Transverse colon (tissue), 4 donors: ENCODE measurements at regions not wholly inside any gene's neighbourhood (a gene's known extent, or its start where the extent isn't known, plus 50 kb on each side); places are given as distances from the start of the nearest gene placed in this dataset.

ENCODE experiments used
- POLR2A ChIP-seq: fragments of 450-650 bp; IDR thresholded peaks from one replicate; pipeline ENCODE4 v1.6.1; 2016; ENCODE audit warnings: antibody characterized with exemption, mild to moderate bottlenecking, moderate library complexity
- POLR2AphosphoS5 ChIP-seq, 3 donors: sonication (generic); formaldehyde crosslinking; IDR thresholded peaks; one replicate each; pipeline ENCODE4 v1.6.1; 2016; ENCODE audit warnings: antibody characterized with exemption in 3 of 3
- TF ChIP-seq, protein P1 (sequence below), 5 experiments: fragments of 200-600 bp in 3 of 5; fragments of 450-650 bp in 2 of 5; sonication (generic) in 3 of 5; IDR thresholded peaks; 1 replicate in 2 of 5; 2 replicates in 3 of 5; pipeline ENCODE4 v1.5.1; 2016 to 2017; ENCODE audit warnings: antibody characterized with exemption in 5 of 5, inconsistent platforms in 3 of 5, mild to moderate bottlenecking in 2 of 5, moderate library complexity in 1 of 5

DNA sequence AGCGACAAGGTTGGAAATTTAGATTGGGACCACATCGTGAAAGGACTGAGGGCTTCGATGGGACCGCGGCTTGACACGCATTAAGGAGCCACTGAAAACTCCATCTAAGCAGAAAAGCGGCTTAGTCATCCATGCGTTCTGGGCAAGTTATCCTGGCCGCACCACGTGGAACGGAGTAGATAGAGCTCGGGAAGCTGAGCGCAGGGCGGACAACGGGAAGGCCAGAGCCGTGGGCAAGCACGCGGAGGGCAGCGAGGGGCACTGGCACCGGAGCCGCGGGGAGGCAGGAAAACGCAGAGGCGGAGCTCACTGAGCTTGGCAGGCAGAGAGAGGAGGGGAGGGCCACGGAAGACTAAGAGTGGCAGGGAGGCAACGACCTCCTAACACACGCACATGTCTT, 61.3 kb upstream of the VGLL4 start:
- TF ChIP-seq POLR2A (no peak), POLR2AphosphoS5 (IDR thresholded peaks at IDR 0.05) (no peak)
- TF ChIP-seq, protein P1, sequence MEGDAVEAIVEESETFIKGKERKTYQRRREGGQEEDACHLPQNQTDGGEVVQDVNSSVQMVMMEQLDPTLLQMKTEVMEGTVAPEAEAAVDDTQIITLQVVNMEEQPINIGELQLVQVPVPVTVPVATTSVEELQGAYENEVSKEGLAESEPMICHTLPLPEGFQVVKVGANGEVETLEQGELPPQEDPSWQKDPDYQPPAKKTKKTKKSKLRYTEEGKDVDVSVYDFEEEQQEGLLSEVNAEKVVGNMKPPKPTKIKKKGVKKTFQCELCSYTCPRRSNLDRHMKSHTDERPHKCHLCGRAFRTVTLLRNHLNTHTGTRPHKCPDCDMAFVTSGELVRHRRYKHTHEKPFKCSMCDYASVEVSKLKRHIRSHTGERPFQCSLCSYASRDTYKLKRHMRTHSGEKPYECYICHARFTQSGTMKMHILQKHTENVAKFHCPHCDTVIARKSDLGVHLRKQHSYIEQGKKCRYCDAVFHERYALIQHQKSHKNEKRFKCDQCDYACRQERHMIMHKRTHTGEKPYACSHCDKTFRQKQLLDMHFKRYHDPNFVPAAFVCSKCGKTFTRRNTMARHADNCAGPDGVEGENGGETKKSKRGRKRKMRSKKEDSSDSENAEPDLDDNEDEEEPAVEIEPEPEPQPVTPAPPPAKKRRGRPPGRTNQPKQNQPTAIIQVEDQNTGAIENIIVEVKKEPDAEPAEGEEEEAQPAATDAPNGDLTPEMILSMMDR (IDR thresholded peaks at IDR 0.05) = no peak
